ENCODE measurements at regions not wholly inside any gene's neighbourhood (a gene's known extent, or its start where the extent isn't known, plus 50 kb on each side); places are given as distances from the start of the nearest gene placed in this dataset.
"Not testable (repeated sequence)": the region's sequence is repeated elsewhere in the genome, so short reads cannot be mapped to it uniquely, and the experiment has no call there.

DNA sequence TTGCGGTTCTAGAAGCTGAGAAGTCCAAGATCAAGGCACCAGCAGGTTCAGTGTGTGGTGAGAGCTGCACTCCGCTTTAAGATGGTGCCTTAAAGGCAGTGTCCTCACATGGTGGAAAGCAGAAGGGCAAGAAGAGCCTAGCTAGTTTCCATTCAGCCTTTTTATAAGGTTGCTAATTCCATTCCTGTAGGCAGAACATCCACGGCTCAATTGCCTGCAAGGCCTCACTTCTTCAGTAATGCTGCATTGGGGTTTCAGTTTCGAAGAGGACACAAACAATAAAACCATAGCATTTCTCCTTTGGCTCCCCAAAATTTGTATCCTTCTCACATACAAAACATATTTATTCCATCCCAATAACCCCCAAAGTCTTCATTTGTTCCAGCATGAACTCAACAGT, 109.5 kb upstream of the KCND2 start:
- DNase-seq, result no peak

DNA sequence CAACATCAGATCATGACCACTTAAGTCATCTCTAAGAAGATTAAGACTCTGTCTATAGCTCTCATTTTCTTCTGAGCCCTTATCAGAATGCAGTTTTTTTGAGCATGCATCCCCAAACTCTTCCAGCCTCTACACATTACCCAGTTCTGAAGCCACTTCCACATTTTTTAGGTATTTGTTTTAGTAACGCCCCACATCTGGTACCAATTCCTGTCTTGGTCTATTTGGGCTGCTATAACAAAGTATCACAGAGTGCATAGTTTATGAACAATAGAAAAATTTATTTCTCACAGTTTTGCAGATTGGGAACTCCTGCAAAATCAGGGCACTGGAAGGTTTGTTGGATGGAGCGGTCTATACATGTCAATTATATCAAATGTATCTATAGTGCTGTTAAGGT, 107.7 kb upstream of the KCND2 start:
- DNase-seq, result no peak

DNA sequence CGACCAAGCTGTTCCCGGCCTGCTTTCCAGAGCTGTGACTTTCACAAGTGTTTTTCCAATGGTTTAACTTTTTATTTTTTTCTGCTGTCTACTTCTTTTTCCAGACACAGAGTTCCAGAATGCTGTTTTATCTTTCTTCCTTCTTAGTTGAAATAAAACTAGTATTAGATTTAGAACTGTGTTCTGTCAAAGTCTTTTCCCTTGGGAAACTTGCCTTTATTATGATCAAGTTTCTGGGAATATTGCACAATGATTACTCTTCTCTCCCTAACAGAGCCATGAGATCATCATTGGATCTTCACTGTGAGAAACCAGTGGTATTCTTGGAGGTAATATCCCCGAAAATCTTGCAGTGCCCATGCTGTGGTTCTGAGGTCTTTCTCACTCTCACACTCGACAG, 104.9 kb upstream of the KCND2 start:
- no peak for DNase-seq

DNA sequence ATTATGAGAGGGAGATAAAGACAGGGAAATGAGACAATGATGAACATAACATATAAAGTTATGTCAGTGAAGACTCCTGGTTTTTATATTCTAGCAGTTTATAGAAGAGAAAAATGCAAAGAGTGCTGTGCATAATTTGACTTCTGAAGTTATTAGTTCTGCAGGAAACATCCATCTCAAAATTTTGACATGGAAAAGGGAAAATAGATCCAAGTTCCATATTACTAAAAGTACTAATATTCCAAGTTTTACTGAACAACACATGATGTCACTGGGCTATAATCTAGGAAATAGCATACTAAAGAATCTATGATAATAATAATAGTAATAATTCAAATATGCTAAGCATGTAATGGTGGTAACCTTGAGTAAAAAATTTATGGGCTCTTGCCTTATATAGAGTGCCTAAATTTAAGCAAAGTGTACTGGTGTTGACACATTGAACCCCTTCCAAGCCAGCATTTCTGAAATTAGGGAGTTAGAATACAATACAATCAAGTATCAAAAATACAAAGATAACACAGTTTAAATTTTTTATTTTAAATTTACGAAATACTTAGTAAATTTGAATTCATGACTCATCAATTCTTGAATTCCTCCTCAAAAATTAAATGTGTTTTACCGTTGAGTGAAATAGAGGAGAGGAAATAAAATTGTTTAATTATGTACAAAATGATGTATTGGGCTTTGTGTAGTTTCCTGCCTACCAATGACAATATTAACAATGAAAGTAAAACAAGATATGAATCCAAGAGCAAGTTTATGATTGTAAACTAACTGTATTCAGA, 102.8 kb upstream of the KCND2 start:
- DNase-seq, result no peak

DNA sequence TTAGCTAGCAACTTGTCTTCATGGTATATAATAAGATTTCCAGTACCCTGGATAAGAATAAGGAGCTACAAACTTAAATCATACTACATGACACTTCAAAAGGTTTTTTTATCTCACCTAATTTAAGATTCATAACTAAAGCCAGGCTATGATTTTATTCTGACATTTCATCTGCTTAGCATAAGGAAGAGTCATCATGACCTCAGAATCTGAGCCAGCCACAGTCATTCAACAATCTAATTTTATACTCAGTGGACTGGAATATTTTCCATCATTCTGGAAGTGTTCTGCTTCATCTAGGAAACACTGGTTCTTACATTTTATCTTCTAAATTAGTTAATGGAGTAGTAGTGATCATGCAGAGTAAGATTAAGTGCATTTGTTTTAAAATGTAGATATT, 102.1 kb upstream of the KCND2 start:
- DNase-seq, result no peak

DNA sequence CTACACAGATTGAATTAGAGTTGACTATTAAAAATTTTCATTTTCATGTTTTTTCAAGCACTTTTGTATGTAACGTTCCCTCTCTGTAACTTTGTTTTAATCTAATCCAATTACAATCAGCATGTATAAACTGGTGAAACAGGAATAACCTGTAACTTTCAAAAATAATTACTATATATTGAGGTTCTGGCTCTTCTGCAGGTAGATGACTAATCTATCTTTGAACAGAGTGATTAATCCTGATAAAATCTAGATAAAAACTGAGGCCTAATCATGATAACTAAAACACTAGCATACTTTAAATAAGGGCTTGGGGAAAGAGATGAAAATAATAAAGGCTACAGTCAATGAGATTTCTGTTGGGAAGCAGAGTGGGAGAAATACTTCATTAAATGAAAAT, 101.6 kb upstream of the KCND2 start:
- DNase-seq, result no peak

DNA sequence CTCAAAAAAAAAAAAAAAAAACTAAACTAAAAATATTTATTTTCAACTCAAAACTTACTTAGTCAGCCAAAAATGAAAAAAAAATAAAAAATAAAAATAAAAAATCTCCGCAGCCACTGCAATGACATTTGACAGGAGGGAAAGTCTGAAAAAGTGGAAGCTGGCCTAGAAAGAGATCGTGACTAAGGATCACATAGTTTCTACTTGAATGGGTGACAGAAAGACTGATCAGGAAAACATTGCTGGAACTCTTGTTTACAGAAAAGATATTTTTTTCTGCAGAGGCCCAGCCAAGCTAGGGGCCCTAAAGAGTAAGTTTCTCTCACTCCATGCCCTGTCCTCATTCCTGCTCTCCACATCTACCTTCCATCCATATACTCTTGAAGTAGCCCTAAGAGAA, 92.8 kb upstream of the KCND2 start:
- DNase-seq, result no peak

DNA sequence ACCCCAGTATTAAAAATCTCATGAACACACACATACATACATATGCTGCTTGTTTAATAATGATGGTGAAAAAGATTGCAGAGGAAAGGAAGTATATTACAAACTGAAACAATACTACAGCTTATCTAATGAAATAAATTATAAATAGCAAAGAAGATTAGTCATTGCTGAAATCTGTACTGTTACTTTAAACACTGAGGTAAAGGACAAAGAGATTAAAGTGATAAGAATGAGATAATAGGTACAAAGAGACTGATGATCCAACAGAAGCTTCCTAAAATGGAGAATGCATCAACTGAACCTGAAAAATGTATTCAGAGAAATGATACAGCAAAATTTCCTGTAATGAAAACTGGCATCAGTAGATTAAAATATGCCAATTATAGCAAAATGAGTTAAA, 91.5 kb upstream of the KCND2 start:
- no peak for DNase-seq

DNA sequence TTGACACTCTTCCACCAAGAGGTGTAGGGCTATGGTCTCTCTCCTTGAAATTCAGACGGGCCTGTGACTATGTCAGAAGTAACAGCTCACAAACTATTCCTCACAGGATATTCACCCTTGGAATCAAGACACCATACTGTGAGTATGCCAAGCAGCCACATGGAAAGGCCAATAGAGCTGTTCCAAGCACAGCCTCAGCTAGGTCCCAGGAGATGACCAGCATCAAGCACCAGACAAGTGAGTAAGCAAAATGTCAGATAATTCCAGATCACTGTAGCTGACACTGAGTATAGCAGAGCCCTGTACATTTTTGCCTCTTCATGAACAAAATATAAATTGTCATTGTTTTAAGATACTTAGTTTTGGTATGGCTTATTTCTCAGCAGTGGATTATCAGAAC, 88.1 kb upstream of the KCND2 start:
- DNase-seq, result no peak

DNA sequence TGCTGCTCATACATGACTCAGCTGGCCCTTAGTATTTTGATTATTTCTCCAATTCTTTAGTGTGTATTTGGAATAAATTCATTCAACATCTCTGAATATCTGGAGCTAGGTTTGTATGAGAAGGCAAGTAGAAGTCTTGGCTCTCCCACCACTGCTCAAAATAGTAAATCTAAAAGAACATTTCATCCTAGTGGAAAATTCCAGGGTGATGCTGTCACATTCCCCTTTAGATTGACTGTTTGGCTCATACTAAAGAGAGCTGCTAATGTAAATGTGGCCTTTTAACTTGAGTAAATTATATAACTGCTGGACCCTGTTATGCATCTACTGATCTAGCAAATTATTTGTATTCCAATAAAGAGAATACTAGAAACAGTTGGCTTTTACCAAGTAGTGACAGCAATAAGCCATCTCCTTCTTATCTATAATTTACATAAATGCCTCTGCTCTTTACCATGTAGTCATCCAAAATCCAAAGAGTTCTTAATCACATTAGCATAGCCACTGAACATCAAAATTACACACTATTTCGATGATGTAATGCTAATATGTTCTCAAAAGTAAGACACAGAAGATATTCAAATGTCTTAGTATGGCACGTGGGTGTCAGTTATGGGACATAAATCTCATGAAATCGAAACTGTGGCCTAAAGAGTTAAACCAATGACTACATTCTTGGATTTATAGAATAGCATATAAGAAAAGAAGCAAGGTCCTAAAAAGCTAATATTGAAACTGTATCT, 86.9 kb upstream of the KCND2 start:
- no peak for DNase-seq

DNA sequence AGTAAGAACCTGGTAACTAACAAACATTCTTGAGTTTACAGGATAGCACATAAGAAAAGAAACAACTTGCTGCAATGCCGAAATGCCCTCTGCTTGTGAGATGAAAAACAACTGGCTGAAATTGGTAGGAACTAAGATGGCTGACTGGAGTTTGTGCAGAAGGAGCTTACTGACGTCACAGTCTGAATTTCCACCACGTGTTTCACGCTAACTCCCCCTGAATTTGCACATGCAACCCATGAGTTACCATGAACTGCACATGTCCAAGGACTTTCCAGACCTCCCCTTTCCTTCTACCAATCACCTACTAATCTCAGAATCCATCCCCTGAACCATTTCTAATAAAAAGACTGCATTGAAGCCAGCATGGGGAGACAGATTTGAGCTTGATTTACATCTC, 86.3 kb upstream of the KCND2 start:
- DNase-seq, result no peak

DNA sequence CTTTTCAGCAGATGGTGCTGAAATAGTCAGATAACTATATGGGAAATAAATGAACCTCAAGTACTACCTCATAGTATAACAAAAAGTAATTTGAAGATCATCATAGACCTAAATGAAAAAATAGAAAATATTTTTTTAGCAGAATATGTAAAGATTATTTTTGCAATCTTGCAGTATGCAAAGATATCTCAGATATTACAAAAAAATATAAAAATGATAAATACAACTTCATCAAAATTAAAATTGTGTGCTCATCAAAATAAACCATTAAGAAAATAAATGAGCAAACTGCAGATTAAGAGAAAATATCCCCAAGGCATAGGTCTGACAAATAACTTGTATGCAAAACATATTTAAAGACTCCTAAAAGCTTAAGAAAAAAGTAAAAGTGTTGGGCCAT, 83.4 kb upstream of the KCND2 start:
- no peak for DNase-seq

DNA sequence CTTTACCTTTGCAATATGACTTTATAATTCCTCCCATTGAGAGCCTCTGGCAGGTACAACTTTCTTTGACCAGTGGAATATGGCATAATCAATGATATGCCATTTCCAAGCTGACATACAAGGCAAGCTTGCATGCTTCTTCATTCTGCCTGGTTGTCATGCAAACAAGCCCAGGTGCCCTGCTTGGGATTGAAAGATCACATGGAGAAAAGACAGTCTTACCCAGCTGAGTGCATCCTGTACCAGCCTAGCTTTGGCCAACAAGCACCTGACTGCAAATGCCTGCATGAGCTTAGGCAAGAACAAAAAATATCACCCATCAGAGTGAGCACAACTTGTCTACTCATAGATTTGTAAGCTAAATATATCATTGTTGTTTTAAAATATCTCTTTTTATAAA, 82.9 kb upstream of the KCND2 start:
- DNase-seq, result no peak

DNA sequence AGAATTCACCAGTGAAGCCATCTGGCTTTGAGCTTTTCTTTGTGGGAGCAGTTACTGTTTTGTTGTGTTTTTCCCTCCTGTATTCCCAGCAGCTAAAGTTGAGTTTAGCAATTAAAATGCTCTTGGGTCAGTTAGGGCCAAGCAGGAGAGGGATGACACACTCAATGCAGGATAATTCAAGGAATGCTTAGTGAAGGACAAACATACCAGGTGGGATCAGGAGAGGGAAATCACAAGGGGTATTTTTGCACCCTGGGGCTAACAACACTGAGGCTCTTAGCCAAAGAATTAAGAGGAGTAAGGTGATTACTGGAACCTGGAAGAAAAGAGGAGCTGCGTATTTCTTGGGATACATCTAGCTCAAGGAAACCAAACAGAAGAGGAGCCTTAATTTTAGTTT, 82.4 kb upstream of the KCND2 start:
- no peak for DNase-seq

DNA sequence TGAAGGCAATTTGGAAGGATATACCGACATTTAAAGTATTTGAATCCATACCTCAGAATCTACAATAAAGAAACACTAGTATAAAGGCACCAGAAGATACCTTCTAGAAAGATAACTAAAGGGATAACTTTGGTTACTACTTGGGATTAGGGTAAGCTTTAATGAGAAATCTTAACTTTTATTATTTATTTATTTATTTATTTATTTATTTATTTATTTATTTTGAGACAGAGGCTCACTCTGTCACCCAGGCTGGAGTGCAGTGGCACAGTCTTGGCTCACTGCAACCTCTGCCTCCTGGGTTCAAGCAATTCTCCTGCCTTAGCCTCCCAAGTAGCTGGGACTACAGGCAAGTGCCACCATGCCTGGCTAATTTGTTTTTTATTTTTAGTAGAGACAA, 81.6 kb upstream of the KCND2 start:
- DNase-seq, result not testable (repeated sequence)

DNA sequence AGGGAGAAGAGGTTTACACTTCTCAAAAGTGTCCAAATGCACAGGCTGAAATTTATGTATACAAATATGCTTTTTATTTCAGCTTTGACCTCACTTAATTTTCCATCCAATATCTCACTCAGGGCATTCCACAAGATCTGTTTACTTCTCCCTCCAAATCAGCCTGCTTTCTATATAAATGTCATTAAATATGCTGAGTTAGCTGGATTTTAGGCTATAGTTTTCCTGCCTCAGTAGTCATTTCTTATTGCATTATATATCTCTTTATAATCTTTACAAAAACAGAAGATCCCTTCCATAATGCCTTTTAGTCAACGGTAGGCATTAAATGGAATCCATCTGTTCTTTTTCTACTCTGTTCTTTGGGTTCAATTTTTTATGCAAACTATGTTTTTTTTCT, 71.7 kb upstream of the KCND2 start:
- no peak for DNase-seq

DNA sequence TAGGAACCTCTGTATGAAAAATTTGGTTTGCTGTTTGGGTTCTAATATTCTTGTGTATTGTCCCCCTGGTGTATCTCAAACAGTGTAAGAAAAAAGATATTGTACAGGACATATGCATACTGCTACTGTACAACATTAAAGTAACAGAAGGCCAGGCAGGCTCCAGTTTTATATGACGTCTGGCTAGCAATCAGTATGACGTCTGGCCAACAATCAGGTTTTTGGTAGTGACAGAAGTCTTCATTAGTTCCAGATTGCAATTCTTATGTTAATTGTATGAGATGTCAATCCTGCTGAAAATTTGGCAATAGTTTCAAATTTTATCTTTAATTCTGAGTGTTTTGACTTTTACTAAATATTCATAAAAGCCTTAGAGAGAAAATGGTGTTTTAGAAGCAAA, 67.9 kb upstream of the KCND2 start:
- DNase-seq, result no peak

DNA sequence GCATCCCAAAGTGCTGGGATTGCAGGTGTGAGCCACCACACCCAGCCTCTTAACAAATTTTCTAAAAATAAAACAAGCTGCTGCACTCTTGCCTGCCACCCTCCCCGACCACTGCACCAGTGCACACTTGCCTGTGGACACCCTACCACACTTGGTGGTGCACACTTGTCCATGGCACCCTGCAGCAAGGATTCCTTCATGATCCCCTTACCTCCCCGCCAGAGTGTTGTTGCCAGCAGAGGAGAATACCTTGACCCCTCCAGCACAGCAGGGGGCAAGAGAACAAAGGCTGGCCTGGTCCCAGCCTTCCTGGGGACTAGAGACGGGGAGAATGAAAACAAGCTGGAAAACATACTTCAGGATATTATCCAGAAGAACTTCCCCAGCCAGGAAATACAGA, 65.9 kb upstream of the KCND2 start:
- DNase-seq, result no peak

DNA sequence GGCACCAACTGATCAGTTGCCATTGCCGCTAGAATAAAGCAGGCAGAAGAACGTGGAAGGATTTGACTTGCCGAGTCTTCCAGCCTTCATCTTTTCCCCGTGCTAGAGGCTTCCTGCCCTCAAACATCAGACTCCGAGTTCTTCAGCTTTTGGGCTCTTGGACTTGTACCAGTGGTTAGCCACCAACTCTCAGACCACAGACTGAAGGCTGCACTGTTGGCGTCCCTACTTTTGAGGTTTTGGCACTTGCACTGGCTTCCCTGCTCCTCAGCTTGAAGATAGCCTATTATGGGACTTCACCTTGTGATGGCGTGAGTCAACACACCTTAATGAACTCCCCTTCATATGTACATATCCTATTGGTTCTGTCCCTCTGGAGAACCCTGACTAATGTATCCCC, 57.3 kb upstream of the KCND2 start:
- no peak for DNase-seq

DNA sequence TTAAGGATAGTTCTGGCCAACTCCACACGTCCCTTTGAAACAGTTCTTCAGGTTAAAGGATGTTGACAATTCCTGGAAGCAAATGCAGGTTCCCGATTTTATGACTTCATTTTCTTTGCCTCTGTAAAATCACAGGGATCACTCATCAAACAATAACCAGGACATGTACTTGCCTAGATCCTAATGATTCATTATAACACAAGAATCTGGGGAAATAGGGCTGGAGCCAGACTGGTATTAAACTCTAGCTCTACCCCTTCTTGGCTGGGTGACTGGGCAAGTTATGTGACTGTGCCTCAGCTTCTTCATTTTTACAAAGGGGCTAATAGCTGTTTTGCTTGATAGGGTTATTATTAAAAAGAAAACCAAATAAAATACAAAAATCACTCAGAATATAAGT, 56.0 kb upstream of the KCND2 start:
- no peak for DNase-seq

DNA sequence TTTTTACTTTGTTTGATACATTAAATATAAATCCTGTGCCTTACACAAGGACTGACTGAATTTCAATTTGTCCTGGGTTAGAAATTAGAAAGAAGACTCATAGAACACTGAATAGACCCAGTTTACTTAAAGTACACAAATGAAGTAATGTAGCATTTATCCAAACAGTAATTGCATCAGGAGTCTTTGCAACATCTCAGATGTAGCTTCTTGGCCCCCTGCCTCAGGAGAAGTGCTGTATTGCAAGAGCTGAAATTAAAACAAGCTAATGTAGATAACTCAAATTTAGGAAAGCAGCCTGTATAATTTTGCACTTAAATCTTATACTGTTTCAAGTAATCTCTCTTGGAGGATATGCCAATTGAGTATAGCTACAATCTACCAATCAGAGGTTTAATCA, 54.3 kb upstream of the KCND2 start:
- no peak for DNase-seq

DNA sequence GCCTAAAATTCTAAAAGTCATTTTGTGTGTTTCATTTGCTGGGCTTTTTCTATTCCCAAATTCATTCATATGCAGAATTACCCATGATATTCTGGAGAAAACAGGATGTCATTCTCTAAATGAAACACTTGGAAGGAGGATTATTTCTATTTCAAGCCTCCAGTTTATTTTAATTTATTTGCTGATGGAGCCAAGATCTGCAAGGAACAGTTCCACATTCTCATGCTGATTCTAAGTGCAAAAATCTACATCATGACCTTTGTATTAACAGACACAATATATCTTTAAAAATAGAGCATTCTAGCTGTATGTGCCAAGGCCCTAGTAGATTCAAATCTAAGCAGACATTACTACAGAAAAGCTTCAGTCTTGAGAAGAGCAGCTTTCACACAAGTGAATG, 51.3 kb upstream of the KCND2 start:
- no peak for DNase-seq

All from NCI-H2107 (cell line).